NCI-H2081 treated with DMSO at 0.1 percent for 48 hours (cell line): ENCODE measurements at regions not wholly inside any gene's neighbourhood (a gene's known extent, or its start where the extent isn't known, plus 50 kb on each side); places are given as distances from the start of the nearest gene placed in this dataset.
"Not testable (repeated sequence)": the region's sequence is repeated elsewhere in the genome, so short reads cannot be mapped to it uniquely, and the experiment has no call there.

Source experiments
- DNase-seq: peaks from one replicate; lab custom pipeline; 2025; lab: John Stamatoyannopoulos, UW

- no peak for DNase-seq
Observed at GRCh38 chr2:65789923-65790675, 357.7 kb upstream of the SPRED2 start.

GRCh38 chr2:65788556-65788955 lies 356.2 kb upstream of the SPRED2 start:
- DNase-seq = no peak

DNA sequence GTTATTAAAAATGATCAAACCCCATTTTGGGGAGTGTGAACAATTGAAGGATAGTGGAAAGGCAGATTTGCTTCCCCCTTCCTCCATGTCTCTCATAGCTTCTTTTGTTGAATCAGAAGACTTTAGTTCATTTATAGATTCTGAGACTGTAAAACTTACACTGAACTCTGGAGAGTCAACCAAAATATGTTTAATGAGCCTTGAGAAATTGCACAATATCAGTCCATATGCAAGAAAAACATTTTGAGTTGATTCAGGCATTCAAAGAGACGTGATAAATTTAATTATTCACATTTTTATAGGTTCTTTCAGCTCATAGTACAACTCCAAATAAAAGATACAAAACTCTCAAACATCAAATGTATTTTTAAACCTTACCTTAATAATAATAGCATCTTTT lies 354.4 kb upstream of the SPRED2 start:
- no peak for DNase-seq

- no peak for DNase-seq
Observed at GRCh38 chr2:65786007-65786717, 353.8 kb upstream of the SPRED2 start.

DNA sequence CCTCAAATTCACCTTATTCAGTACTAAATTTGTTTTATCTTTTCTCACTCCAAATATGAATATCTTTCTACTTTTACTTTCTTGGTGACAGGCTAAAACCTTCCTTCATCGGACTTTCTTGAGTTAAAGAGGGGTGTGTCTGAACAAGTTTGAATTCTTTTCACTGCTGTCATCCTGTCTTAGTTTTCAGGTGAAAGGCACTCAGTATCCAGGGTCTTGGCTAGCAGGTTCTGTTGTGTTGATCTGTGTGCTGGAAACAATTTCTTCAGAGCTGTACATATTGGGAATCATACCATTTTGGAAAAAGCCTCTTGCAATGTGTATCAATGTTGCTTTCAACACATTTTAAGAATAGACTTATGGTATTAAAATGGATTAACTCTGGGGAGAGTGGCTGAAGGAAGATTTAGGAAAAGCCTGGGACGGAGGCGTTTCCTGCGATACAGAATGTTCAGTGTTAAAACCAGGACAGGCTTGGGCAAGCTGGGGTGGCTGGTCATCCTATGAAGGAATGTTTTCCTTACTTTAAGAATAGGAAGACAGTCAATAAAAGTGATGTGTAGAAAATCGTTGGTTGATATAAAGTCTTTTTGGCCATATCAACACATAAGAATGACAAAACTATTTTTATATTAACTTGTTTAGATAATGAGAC lies 350.7 kb upstream of the SPRED2 start:
- no peak for DNase-seq

- DNase-seq = no peak
Observed at GRCh38 chr2:65782186-65782585, 349.8 kb upstream of the SPRED2 start.

DNA sequence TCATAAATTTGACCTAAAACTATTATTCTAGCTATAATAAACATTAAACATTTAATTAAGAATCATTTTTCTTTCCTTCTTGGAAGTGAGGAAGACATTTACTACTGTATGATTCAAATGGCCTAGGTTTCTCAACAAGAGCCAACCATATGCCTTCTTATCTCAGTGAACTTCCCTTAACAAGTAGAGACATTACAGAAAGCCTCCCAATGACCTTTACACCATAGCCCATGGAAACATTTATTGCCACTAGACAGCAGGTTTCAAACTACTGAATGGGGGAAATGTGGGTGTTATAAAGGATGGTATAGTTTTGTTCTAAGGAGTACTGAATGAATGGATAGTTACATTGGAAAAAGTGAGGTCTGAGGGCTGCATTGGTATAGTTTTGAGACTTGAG lies 349.4 kb upstream of the SPRED2 start:
- no peak for DNase-seq

DNA sequence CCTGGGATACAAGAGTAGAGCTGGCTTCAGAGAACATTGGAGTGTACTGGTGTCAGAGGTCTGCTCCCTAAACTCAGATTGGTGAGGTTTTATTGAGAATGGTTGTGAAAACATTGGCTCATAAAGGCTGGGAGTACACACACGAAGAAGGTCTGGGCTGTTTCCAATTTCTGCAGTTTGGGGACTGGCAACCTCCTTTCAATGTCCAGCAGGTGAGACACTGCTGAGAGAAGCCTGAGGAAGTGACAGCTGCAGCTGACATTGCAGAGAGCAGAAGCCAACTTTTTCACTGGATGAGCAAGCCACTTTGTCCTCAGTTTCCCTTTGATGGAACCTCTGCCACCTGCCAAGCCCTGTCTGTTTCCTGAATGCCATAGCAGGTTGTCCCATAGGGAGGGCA lies 346.6 kb upstream of the SPRED2 start:
- no peak for DNase-seq

DNA sequence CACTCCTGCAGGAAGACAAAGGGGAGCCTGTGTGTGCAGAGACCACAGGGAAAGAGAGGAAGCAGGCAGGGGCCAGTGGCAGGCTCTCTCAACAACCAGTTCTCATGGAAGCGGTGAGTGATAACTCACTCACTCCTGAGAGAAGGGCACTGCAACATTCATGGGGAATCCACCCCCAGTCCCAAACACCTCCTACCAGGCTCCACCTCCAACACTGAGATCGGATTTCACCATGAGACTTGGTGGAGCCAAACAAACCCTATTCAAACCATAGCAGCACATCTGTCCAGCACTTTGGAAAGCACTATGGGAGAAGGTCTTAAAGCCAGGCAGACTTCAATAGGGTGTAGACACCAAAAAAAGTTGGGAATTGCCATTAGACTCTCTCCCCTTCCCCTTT lies 345.7 kb upstream of the SPRED2 start:
- no peak for DNase-seq

- no peak for DNase-seq
Observed at GRCh38 chr2:65775839-65776238, 343.4 kb upstream of the SPRED2 start.

GRCh38 chr2:65767946-65768345 lies 335.5 kb upstream of the SPRED2 start:
- no peak for DNase-seq

DNA sequence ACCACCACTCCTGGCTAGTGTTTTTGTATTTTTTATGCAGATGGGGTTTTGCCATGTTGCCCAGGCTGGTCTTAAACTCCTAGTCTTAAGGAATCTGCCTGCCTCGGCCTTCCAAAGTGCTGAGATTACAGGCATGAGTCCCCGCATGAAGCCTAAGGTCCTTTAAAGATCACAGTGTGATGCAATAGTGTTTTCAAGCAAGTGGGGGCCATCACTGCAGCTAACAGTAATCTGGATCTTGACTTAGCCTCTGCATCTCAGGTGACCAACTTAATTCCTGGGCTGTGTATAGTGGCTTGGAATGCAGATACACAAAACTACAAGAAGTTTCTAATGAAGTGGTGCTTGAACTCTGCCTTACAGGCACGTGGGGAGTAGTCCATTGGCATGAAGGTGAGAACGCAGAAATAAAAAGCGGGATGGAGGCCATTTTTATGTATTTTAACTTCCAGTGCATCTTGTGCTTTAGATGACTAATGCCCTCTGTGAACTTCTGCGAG lies 334.4 kb upstream of the SPRED2 start:
- DNase-seq = no peak

GRCh38 chr2:65765376-65765775 lies 333.0 kb upstream of the SPRED2 start:
- no peak for DNase-seq

GRCh38 chr2:65762068-65762467 lies 329.7 kb upstream of the SPRED2 start:
- DNase-seq = no peak

- DNase-seq = no peak
Observed at GRCh38 chr2:65754219-65754618, 321.8 kb upstream of the SPRED2 start.

DNA sequence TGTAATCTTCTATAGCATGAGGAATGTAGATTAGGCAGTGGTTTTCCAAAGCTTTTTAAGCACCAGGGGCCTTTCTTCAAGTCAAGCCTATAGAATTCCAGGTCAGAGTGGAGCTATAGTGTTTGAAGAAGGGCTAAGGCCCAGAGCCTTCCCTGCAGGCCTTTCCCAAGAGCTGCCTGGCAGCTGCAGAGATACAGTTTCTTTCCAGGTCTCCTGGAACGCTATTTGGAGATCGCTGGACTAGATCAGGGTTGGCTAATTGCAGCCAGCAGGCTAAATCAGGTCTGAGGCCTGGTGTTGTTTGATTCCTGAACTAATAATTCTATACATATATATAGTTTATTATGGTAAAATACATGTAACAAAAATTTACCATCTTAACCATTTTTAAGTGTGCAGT lies 319.0 kb upstream of the SPRED2 start:
- DNase-seq = no peak

GRCh38 chr2:65749545-65749944 lies 317.1 kb upstream of the SPRED2 start:
- DNase-seq = no peak

GRCh38 chr2:65747875-65748274 lies 315.5 kb upstream of the SPRED2 start:
- not testable (repeated sequence) for DNase-seq

DNA sequence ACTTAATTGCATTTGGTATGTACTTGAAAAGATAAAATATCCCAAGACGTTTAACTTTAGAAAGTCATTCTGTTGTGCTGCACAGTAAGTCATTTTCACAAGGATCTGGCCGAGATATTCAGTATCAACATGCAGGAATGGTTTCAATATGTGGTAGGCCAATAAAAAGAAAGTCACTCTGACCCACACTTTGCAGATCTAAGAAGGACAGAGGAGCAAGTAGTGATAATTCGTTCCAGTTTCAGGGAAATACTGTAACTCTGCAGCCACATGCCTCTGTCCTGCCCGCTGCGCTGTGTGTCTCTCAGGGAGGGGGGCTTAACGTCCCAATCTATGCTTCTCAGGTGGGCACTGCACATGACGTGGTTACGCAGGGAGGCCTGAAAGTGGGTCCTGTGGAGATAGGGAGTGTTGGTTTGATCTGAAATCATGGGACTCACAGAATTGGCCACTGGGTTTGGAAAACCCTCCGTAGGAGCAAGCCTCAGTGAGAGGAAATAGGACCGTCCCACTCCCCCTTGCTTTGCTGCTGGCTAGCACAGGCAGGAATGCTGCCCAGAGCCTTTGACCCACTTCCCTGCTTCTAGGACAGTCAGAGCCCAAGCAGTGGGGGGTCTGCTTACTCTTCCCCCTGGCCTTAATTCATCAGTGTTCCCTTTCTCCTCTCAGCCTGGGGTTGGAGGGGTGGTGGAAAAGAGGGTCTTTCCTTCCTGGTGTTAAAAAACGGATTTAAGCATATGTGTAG lies 314.7 kb upstream of the SPRED2 start:
- DNase-seq = no peak

- DNase-seq = no peak
Observed at GRCh38 chr2:65744477-65745200, 312.2 kb upstream of the SPRED2 start.

DNA sequence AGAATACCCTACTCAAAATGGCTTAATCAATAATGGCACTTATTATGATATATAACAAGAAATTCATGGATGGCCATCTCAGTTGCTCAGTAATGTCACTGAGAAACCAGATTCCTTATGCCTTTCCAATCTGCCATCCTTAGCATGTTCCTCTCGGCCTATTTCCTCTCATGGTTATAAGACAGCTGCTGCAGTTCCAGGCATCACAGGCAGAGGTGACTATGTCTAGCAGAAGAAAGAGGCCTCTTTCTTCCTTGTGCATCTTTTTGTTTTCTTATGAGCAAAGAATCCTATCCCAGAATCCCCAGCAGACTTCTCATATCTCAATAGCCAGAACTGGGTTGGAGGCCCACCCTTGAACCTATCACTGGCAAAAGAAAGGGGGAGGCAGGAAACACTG lies 310.6 kb upstream of the SPRED2 start:
- no peak for DNase-seq

DNA sequence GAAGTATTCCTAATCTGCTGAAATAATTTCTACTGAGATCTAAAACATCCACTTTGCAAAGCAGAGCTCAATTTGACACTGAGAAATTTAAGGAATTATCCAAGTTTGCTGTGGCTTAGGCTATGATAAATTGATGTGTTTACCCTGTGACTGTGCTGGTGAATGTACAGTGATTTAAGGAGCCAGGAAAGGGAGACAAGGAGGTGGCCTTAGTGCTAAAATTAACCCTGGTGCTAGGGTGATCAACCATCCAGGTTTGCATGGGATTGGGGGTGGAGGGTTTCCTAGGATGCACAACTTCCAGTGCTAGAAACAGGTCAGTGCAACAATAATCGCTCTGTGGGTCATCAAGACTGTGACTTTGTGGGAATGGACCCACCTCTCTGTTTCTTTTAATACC lies 307.5 kb upstream of the SPRED2 start:
- no peak for DNase-seq
